GM18858 (cell line): ENCODE measurements at regions not wholly inside any gene's neighbourhood (a gene's known extent, or its start where the extent isn't known, plus 50 kb on each side); places are given as distances from the start of the nearest gene placed in this dataset.
A peak's percentile ranks its signal among the peaks of the same experiment; 100 is the strongest.

Experiments used
- ATAC-seq: cut with Tn5 transposase; IDR thresholded peaks from one replicate; pipeline ENCODE4 v1.9.1; 2021; ENCODE audit not compliant: unreplicated experiment

DNA sequence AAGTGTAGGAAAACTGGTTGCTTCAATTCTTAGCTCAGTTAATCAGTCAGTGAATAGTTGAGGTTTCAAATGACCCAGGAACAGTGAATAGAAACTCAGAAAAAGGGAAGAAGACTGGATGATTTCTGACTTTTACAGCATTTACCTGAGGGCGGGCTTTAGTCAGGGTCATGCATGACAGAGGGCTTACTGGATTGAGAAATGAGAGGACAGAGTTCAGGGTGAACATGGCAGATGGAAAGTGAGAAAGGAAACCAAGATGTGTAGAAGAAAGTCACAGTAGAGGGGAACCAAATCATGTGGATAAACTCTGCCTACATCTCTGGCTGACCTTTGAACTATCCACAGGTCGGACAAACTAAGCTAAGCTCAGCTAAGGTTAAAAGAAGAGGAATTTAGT lies 596.0 kb downstream of the SEMA5A start:
- peak; percentile 98 for ATAC-seq

DNA sequence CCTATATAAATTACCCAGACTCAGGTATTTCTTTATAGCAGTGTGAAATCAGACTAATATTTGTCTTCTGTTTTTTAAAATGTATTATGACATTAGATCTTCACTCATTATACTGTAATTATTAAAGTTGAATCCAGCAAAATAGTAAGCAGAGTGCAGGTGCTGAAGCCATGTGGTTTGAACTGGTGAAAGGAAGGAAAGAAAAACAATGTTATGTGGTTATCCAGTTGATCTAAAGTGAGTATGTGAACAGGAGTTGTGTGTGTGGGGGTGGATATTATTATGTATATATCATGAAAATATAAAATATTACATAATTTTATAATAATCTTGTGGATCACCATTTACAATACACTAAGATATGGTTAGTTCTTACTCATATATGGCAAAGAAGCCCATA lies 593.7 kb downstream of the SEMA5A start:
- no peak for ATAC-seq

DNA sequence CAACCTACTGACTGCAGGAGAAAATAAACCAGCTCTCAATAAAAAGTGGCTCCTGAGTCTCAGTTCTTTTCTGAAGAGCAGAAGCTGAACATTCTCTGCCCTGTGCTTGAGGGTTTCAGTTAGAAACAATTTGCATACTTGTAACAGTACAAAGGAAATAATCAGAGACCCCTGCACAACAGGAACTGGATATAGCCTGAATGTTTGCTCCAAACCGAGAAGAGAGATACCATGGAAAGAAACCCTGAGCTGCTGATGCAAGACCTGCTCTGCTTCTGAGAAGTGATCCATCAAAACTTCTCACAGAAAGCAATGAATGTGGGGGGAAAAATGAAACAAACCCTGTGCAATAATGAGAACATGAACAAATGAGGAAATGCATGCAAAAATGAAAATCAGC lies 592.9 kb downstream of the SEMA5A start:
- peak; percentile 28 for ATAC-seq

DNA sequence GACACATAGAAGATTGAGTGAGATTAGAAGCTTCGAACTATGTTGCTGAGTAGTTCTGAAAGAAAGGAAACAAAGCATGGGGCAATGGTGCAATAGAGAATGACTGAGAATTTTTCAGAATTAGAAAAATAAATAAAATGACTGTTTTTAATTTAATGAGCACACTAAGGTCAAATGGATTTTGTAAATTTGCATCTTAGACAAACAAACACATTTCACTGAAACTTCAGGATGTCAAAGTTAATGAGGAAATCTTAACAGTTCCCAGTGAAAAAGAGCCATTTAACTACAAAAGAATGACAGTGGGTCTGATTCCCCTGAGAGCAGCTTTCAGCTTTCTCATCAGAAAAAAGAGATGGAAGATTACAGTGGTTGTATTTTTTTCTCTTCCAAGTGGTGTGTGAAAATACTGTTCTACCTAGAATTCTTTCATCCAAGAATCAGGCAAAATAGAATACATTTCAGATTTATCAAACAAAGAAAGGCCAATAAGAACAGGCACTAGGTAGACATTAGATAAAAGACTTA lies 591.9 kb downstream of the SEMA5A start:
- ATAC-seq = no peak

DNA sequence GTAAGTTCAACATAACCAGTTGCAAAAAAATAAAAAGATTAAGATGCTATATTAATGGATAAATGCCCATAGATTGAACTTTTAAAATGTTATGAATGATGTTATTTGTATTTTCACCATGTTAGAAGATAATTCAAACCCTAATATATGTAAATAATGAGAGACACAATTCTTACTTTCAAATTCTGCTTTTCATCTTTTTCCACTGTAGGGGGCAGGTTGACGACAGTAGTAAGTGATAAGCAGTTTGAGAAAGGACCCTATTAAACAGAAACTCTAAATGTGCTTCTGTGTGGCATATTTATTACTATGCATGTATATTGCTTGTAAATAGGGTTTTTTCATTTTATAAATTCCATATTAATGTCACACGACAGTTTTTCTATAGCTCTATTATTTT lies 591.1 kb downstream of the SEMA5A start:
- no peak for ATAC-seq

DNA sequence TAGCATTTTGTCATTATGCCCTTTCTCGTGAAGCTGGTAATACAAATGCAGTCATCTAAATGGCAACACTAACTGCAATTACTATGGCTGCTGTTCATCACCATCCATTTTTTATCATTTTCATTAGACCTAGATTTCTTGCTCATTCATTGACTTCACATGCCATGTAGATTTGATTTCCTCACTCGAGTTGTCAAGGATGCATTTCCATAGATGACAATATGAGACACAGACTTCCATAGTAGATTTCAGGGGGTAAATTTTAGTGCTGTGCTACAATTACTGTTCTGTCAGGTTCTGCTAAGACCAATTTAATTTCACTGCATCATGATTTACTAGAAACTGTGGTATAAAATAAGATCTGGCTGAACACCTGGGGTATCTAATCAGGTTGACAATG lies 589.2 kb downstream of the SEMA5A start:
- ATAC-seq = no peak

DNA sequence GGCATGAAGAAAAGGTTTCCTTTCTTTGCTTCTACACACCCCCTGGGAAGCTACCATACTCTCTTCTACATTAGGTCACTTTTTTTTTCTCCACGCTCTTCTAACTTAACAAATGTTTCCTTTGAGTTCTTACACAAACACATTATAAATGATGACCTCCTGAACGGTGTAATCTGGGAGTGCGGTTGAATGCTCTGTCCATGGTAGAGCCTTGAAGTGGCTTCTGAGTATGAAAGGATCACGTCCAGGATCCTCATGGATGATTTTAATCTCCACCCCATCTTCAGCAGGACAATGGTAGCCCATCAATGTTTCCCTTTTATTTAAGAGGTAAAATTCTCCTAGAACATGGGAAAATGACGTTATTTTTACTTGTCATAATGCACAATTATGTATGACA lies 587.3 kb downstream of the SEMA5A start:
- ATAC-seq = no peak

DNA sequence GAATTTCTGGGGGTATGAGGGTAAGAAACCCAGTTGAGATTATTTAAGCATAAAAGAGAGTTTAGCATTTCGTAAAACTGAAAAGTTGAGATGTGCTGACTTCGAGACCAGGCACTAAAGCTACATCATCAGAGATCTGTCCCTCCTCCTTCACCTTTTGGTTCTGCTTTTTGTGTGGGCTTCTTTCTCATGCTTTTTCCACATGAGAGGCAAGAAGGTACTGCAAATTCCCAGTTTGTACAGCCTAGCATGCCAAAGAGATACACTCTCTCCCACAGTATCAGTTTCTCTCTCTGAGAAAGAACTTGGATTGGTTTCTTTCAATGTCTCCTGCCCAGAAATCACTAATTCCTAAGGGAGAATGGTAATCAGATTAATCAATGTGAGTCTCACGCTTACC lies 584.7 kb downstream of the SEMA5A start:
- ATAC-seq = peak; percentile 51

DNA sequence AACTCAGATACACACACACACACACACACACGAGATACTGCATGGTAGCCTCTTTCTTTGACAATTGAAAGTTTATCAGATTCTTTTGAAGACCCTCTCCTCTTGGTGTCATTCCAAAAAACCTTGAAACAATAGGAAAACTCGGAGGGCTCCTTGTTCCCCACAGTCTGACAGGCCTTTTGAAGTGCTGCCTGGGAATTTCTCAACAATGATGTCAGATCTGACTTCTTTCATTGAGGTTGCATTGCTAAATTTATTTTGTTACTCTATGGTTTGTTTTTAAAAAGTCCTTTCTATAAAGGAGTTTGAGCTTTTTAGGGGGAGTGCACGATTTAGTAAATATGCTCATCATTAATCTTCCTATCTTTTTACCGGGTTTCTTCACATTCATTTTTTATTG lies 583.9 kb downstream of the SEMA5A start:
- no peak for ATAC-seq

DNA sequence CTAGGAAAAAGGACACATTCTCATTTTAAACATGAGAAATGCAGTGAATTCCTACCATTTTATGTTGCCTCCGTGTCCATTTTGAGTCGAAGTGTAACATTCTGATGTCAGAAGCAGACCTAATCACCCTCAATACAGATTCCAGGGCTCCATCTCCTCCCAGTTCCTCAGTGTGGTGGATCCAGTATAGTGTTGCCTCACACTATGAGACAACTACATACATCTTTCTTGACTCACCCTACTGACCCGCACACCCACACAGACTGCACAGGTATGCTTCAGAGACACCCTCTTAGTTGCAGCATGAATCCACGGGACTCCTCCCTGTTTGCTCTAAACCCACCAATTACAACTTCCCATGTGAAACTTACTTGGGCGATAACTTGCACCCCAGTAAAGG lies 564.9 kb downstream of the SEMA5A start:
- no peak for ATAC-seq

DNA sequence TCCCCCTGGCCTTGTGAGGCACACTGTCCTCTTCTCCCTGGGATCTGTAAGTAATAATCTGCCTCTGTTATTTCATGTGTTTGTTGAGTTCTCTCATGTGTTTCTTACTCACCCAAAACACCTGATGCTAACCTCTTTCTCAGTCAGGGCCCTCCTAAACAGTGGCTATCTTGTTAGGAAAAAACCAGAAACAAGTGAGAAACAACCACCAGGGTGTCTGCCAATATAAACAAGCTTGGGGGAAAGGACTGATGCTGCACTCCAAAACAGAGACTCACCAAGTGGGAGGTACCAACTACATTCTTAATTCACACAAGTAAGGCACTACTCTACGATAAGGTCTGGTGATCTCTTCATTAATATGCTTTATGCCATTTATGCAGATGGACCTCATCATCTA lies 564.4 kb downstream of the SEMA5A start:
- ATAC-seq = no peak

DNA sequence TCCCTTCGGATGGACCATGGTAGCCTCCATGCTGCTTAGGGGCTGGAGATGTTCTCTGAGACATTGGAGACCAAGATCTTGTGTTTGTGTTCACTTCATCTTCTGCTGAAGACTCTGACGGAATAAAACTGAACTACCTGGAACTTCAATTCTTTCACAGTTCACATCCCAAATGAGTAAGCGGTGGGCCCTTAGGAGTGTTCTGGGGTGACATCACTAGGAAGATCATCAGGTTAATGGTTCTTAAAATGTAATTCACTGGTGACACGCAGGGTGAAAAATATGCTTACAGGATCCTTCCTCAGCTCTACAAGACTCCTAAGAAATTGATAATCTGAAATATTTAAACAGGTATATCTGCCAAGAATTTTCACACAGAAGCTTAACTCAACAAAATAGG lies 561.5 kb downstream of the SEMA5A start:
- ATAC-seq = no peak
